ENCODE measurements at regions not wholly inside any gene's neighbourhood (a gene's known extent, or its start where the extent isn't known, plus 50 kb on each side); places are given as distances from the start of the nearest gene placed in this dataset.

DNA sequence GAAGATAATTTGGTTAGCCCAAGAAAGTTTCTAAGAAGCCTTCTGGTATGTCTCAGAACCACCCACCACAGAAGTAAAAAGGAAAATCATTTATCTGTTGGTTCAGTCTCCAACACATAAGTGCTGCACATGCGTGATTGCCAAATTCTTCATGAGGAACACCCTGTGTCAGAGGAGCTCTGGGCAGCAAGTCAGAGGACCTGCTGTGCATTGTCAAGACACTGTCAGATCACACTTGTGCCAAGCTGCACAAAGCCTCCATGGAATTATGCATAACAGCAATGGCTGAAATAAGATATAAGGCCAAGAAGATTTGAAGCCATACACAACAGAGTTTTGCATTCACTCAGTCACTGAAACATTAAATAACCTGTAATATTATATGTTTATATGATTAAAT lies 1304.7 kb upstream of the FLRT2 start:
- TF ChIP-seq CTCF (IDR thresholded peaks at IDR 0.05): no peak
- no peak for TF ChIP-seq EP300 (IDR thresholded peaks at IDR 0.05)
- TF ChIP-seq POLR2AphosphoS5 (IDR thresholded peaks at IDR 0.05): no peak
- no peak for TF ChIP-seq POLR2A (IDR thresholded peaks at IDR 0.05)
- H3K9me3 ChIP-seq: no peaks in the 10 kb centered on the region
- peaks cover 5% of the 10 kb centered on the region for H3K4me1 ChIP-seq
- 48% methylated on average over 1 of the region's 1 CpG for WGBS
- H3K27me3 ChIP-seq: no peaks in the 10 kb centered on the region
- no peaks in the 10 kb centered on the region for H3K36me3 ChIP-seq
- no peak for DNase-seq (ENCODE audit: low spot score in 2 of 2)
- H3K4me3 ChIP-seq: no peak overlapping the region
- no peak overlapping the region for H3K27ac ChIP-seq

- H3K9me3 ChIP-seq: no peaks in the 10 kb centered on the region
- WGBS: 58% methylated on average over 3 of the region's 3 CpGs
These were observed 1301.2 kb upstream of the FLRT2 start for GRCh38 chr14:84228702-84229101.

DNA sequence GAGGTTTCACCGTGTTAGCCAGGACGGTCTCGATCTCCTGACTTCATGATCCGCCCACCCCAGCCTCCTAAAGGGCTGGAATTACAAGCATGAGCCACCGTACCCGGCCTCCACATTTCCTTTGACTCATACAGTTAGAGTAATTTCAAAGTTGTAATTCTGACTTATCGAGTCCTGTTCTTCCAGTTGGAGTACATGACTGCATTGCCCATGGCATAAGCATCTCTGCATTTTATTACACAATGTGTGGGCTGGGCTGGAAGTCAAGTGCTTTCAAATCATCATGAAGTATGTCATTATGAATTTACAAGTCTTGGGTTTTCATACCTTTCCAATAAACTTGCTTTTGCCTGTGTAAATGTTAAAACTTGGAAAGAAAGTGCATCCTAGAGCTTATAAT lies 1295.7 kb upstream of the FLRT2 start:
- Histone ChIP-seq H3K27ac (no peak overlapping the region), H3K36me3 (no peaks in the 10 kb centered on the region), H3K4me3 (no peak overlapping the region), H3K4me1 (no peaks in the 10 kb centered on the region), H3K9me3 (no peaks in the 10 kb centered on the region), H3K27me3 (no peaks in the 10 kb centered on the region)
- WGBS: 63% methylated on average over 7 of the region's 7 CpGs
- TF ChIP-seq POLR2AphosphoS5 (IDR thresholded peaks at IDR 0.05): no peak
- TF ChIP-seq CTCF (IDR thresholded peaks at IDR 0.05): no peak
- no peak for TF ChIP-seq EP300 (IDR thresholded peaks at IDR 0.05)
- TF ChIP-seq POLR2A (IDR thresholded peaks at IDR 0.05): no peak
- no peak for DNase-seq (ENCODE audit: low spot score in 2 of 2)

More at GRCh38 chr14:84228702-84229101, 1301.2 kb upstream of the FLRT2 start:
- H3K36me3 ChIP-seq: no peaks in the 10 kb centered on the region
- no peak overlapping the region for H3K27ac ChIP-seq
- no peaks in the 10 kb centered on the region for H3K27me3 ChIP-seq
- H3K4me3 ChIP-seq: no peak overlapping the region
- H3K4me1 ChIP-seq: peaks cover 5% of the 10 kb centered on the region
- TF ChIP-seq EP300 (IDR thresholded peaks at IDR 0.05): no peak
- no peak for TF ChIP-seq CTCF (IDR thresholded peaks at IDR 0.05)
- no peak for TF ChIP-seq POLR2AphosphoS5 (IDR thresholded peaks at IDR 0.05)
- no peak for TF ChIP-seq POLR2A (IDR thresholded peaks at IDR 0.05)
- DNase-seq (ENCODE audit: low spot score in 2 of 2): no peak

DNA sequence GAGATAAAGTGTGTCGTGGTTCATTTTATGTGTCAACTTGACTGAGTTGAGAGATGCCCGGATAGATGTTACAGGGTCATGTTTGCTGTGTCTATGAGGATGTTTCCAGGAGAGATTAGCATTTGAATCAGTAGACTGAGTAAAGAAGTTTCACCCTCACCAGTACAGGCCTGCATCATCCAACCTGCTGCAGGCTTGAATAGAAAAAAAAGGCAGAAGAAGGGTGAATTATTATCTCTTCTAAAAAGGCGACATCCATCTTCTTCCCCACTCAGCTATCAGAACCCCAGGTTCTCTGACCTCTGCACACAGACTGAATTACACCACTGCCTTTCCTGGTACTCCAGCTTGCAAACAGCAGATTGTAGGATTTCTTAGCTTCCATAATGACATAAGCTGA lies 1293.7 kb upstream of the FLRT2 start:
- Histone ChIP-seq H3K27ac (no peak overlapping the region), H3K9me3 (no peaks in the 10 kb centered on the region), H3K4me1 (no peaks in the 10 kb centered on the region), H3K4me3 (no peak overlapping the region), H3K36me3 (no peaks in the 10 kb centered on the region), H3K27me3 (no peaks in the 10 kb centered on the region)
- no peak for TF ChIP-seq CTCF (IDR thresholded peaks at IDR 0.05)
- no peak for TF ChIP-seq POLR2AphosphoS5 (IDR thresholded peaks at IDR 0.05)
- TF ChIP-seq EP300 (IDR thresholded peaks at IDR 0.05): no peak
- no peak for TF ChIP-seq POLR2A (IDR thresholded peaks at IDR 0.05)
- WGBS: 81% methylated on average over 3 of the region's 3 CpGs
- DNase-seq (ENCODE audit: low spot score in 2 of 2): no peak

GRCh38 chr14:84237881-84238280 lies 1292.1 kb upstream of the FLRT2 start:
- no peaks in the 10 kb centered on the region for H3K9me3 ChIP-seq
- H3K36me3 ChIP-seq: no peaks in the 10 kb centered on the region
- H3K27ac ChIP-seq: no peak overlapping the region
- TF ChIP-seq EP300 (IDR thresholded peaks at IDR 0.05) (no peak), POLR2A (IDR thresholded peaks at IDR 0.05) (no peak), POLR2AphosphoS5 (IDR thresholded peaks at IDR 0.05) (no peak), CTCF (IDR thresholded peaks at IDR 0.05) (no peak)
- 92% methylated on average over 2 of the region's 2 CpGs for WGBS
- H3K4me1 ChIP-seq: no peaks in the 10 kb centered on the region
- DNase-seq (ENCODE audit: low spot score in 2 of 2): no peak
- no peak overlapping the region for H3K4me3 ChIP-seq
- no peaks in the 10 kb centered on the region for H3K27me3 ChIP-seq
